IPS-18a (cell line): ENCODE measurements at regions not wholly inside any gene's neighbourhood (a gene's known extent, or its start where the extent isn't known, plus 50 kb on each side); places are given as distances from the start of the nearest gene placed in this dataset.

Experiments
- H3K27ac ChIP-seq: one replicate; pipeline ENCODE4 v1.5.1; 2013; ENCODE audit warnings: low read length
- H3K27me3 ChIP-seq: one replicate; pipeline ENCODE4 v1.6.1; 2013; ENCODE audit warnings: mild to moderate bottlenecking, low read length; ENCODE audit not compliant: control insufficient read depth, insufficient read depth
- H3K36me3 ChIP-seq: one replicate; pipeline ENCODE4 v1.6.1; 2013; ENCODE audit warnings: low read depth, low read length; ENCODE audit not compliant: control insufficient read depth
- H3K4me1 ChIP-seq: one replicate; pipeline ENCODE4 v1.6.1; 2013; ENCODE audit warnings: low read depth, low read length; ENCODE audit not compliant: control insufficient read depth
- H3K4me3 ChIP-seq: one replicate; pipeline ENCODE4 v1.5.1; 2013; ENCODE audit warnings: low read length
- H3K9ac ChIP-seq: one replicate; pipeline ENCODE4 v1.6.1; 2013; ENCODE audit warnings: mild to moderate bottlenecking, low read length, moderate library complexity
- H3K9me3 ChIP-seq: one replicate; pipeline ENCODE4 v1.6.1; 2013; ENCODE audit warnings: low read depth, low read length; ENCODE audit not compliant: control insufficient read depth

GRCh38 chr16:5330058-5330457 is 232.5 kb upstream of the EEF2KMT start:
- peaks cover 7% of the 10 kb centered on the region for H3K9me3 ChIP-seq
- H3K9ac ChIP-seq: no peak overlapping the region

GRCh38 chr16:5328546-5328945 is 231.0 kb upstream of the EEF2KMT start:
- Histone ChIP-seq H3K36me3 (no peaks in the 10 kb centered on the region), H3K9me3 (peaks cover 7% of the 10 kb centered on the region), H3K27ac (no peak overlapping the region), H3K4me3 (no peak overlapping the region), H3K27me3 (no peaks in the 10 kb centered on the region), H3K9ac (no peak overlapping the region), H3K4me1 (peaks cover 3% of the 10 kb centered on the region)

More at GRCh38 chr16:5330058-5330457, 232.5 kb upstream of the EEF2KMT start:
- no peak overlapping the region for H3K27ac ChIP-seq
- H3K4me1 ChIP-seq: no peaks in the 10 kb centered on the region
- H3K36me3 ChIP-seq: no peaks in the 10 kb centered on the region
- H3K27me3 ChIP-seq: no peaks in the 10 kb centered on the region
- H3K4me3 ChIP-seq: no peak overlapping the region

DNA sequence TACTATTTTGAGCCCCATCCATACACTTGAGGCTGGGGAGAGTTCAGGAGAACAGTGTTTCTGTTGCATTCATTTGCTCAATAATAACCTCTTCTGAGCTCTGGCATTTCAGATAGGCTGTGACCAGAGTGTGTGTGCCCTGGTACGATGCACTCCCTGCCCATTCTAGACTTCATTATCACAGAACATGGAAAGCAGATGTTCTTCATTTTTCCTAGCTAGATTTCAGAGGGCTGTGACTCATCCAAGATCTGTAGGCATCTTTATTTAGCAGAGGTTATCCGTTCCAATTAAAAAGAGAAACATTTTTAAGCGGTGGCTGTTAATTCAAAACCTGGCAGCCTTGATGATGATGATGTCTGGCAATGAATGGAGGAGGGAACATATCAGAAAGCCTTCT is 228.8 kb upstream of the EEF2KMT start:
- H3K4me3 ChIP-seq: no peak overlapping the region
- no peak overlapping the region for H3K27ac ChIP-seq
- H3K36me3 ChIP-seq: no peaks in the 10 kb centered on the region
- H3K4me1 ChIP-seq: peaks cover 12% of the 10 kb centered on the region
- H3K27me3 ChIP-seq: no peaks in the 10 kb centered on the region
- H3K9me3 ChIP-seq: peaks cover 7% of the 10 kb centered on the region
- H3K9ac ChIP-seq: no peak overlapping the region

DNA sequence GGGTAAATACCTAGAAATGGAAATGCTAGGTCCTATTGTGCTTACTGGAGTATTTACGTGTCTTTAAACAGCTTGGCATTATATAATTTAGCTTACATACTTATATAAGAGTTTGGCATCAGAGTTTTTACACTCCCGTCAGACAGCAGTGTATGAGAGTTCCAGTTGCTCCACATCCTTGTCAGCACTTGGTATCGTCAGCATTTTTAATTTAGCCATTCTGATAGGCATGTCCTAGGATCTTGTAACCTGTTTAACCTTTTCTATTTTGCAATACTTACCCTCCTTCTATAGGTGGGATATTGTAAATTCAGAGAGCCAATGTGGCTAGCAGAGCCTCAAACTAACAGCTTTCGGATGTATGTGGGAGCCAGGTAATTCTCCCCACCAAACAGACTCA is 228.3 kb upstream of the EEF2KMT start:
- Histone ChIP-seq H3K4me1 (peaks cover 12% of the 10 kb centered on the region), H3K36me3 (no peaks in the 10 kb centered on the region), H3K9ac (no peak overlapping the region), H3K4me3 (no peak overlapping the region), H3K9me3 (peaks cover 5% of the 10 kb centered on the region), H3K27ac (no peak overlapping the region), H3K27me3 (no peaks in the 10 kb centered on the region)

- no peak overlapping the region for H3K4me3 ChIP-seq
- H3K9ac ChIP-seq: no peak overlapping the region
- peaks cover 12% of the 10 kb centered on the region for H3K4me1 ChIP-seq
- H3K36me3 ChIP-seq: no peaks in the 10 kb centered on the region
- peaks cover 5% of the 10 kb centered on the region for H3K9me3 ChIP-seq
- no peak overlapping the region for H3K27ac ChIP-seq
- no peaks in the 10 kb centered on the region for H3K27me3 ChIP-seq
These were observed 225.9 kb upstream of the EEF2KMT start for GRCh38 chr16:5323284-5324141.

DNA sequence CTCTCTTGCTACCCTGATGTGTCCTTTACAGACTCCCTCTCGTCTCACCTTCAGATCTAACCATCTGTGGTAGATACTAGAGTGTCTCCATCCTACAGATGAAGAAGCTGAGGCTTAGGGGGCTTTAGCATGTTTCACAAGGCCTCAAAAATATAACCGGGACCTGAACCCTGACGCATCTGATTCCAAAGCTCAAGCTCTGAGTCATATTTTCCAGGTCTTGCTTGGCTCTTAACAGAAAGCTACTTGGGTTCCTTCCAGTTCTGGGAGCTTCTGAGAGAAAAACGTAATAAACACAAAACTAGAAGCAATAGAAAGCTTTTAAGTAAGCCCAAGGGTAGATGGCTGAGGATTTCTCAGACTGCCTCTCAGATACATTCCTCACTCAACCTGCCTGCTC is 224.3 kb upstream of the EEF2KMT start:
- no peaks in the 10 kb centered on the region for H3K27me3 ChIP-seq
- H3K4me3 ChIP-seq: no peak overlapping the region
- H3K9ac ChIP-seq: no peak overlapping the region
- peaks cover 5% of the 10 kb centered on the region for H3K9me3 ChIP-seq
- peaks cover 12% of the 10 kb centered on the region for H3K4me1 ChIP-seq
- no peaks in the 10 kb centered on the region for H3K36me3 ChIP-seq
- no peak overlapping the region for H3K27ac ChIP-seq

- Histone ChIP-seq H3K9me3 (no peaks in the 10 kb centered on the region), H3K27me3 (no peaks in the 10 kb centered on the region), H3K27ac (no peak overlapping the region), H3K9ac (no peak overlapping the region), H3K36me3 (no peaks in the 10 kb centered on the region), H3K4me1 (peaks cover 12% of the 10 kb centered on the region), H3K4me3 (no peak overlapping the region)
These were observed 222.2 kb upstream of the EEF2KMT start for GRCh38 chr16:5319799-5320198.

GRCh38 chr16:5315914-5316313 is 218.3 kb upstream of the EEF2KMT start:
- no peaks in the 10 kb centered on the region for H3K36me3 ChIP-seq
- no peak overlapping the region for H3K27ac ChIP-seq
- no peaks in the 10 kb centered on the region for H3K27me3 ChIP-seq
- H3K4me1 ChIP-seq: no peaks in the 10 kb centered on the region
- no peak overlapping the region for H3K4me3 ChIP-seq
- H3K9ac ChIP-seq: no peak overlapping the region
- no peaks in the 10 kb centered on the region for H3K9me3 ChIP-seq

GRCh38 chr16:5314377-5314776 is 216.8 kb upstream of the EEF2KMT start:
- Histone ChIP-seq H3K4me3 (no peak overlapping the region), H3K27me3 (no peaks in the 10 kb centered on the region), H3K27ac (no peak overlapping the region), H3K9ac (no peak overlapping the region), H3K4me1 (no peaks in the 10 kb centered on the region), H3K36me3 (no peaks in the 10 kb centered on the region), H3K9me3 (no peaks in the 10 kb centered on the region)

DNA sequence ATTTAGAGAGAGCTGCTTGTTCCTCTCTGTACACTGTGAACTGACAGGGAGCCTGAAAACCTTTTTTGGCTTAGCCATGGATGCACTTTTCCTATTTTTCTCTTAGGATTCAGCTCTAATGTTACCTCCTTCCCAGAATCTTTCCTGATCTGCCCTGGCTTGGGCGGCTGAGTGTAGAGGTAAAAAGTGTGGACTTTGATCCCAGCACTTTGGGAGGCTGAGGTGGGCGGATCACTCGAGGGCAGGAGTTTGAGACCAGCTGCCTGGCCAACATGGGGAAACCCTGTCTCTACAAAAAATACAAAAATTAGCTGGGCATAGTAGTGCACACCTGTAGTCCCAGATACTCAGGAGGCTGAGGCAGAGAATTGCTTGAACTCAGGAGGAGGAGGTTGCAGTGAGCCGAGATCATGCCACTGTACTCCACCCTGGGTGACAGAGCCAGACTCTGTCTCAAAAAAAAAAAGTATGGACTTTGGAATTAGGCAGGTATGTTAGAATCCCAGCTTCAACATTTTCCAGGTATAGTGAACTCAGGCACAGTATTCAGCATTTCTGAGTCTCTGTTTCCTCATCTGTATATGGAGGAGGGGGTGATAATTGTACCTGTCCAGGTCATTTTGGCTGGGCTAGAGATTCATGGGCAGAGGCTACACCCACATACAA is 212.5 kb upstream of the EEF2KMT start:
- H3K27me3 ChIP-seq: no peaks in the 10 kb centered on the region
- no peak overlapping the region for H3K4me3 ChIP-seq
- H3K27ac ChIP-seq: no peak overlapping the region
- no peaks in the 10 kb centered on the region for H3K9me3 ChIP-seq
- no peaks in the 10 kb centered on the region for H3K4me1 ChIP-seq
- H3K9ac ChIP-seq: no peak overlapping the region
- H3K36me3 ChIP-seq: no peaks in the 10 kb centered on the region

GRCh38 chr16:5305023-5305422 is 207.4 kb upstream of the EEF2KMT start:
- no peaks in the 10 kb centered on the region for H3K4me1 ChIP-seq
- no peak overlapping the region for H3K27ac ChIP-seq
- H3K4me3 ChIP-seq: no peak overlapping the region
- H3K9me3 ChIP-seq: peaks cover 5% of the 10 kb centered on the region
- no peaks in the 10 kb centered on the region for H3K27me3 ChIP-seq
- H3K9ac ChIP-seq: no peak overlapping the region
- H3K36me3 ChIP-seq: no peaks in the 10 kb centered on the region
